ENCODE measurements at regions not wholly inside any gene's neighbourhood (a gene's known extent, or its start where the extent isn't known, plus 50 kb on each side); places are given as distances from the start of the nearest gene placed in this dataset.
"Not testable (repeated sequence)": the region's sequence is repeated elsewhere in the genome, so short reads cannot be mapped to it uniquely, and the experiment has no call there.

- H3K9ac ChIP-seq (ENCODE audit: low read depth, low read length); H3K4me1 ChIP-seq (ENCODE audit: control insufficient read depth, insufficient read depth, low read length); H3K27ac ChIP-seq (ENCODE audit: low read depth, low read length); H3K36me3 ChIP-seq (ENCODE audit: control insufficient read depth, insufficient read depth, low read length); H3K9me3 ChIP-seq (ENCODE audit: control insufficient read depth, insufficient read depth, low read length); H3K27me3 ChIP-seq (ENCODE audit: control insufficient read depth, insufficient read depth, low read length); H3K4me3 ChIP-seq (ENCODE audit: low read depth, low read length): not testable (repeated sequence)
These were observed 108.1 kb downstream of the PROX1 start for GRCh38 chr1:214095896-214096295.

GRCh38 chr1:214101246-214101645 is 113.5 kb downstream of the PROX1 start:
- Histone ChIP-seq H3K27ac (ENCODE audit: low read depth, low read length) (no peak overlapping the region), H3K4me1 (ENCODE audit: control insufficient read depth, insufficient read depth, low read length) (no peaks in the 10 kb centered on the region), H3K27me3 (ENCODE audit: control insufficient read depth, insufficient read depth, low read length) (no peaks in the 10 kb centered on the region), H3K9ac (ENCODE audit: low read depth, low read length) (no peak overlapping the region), H3K9me3 (ENCODE audit: control insufficient read depth, insufficient read depth, low read length) (0 out of 2 replicates have a peak, but pooled peaks cover 2% of the 10 kb centered on the region), H3K4me3 (ENCODE audit: low read depth, low read length) (no peak overlapping the region), H3K36me3 (ENCODE audit: control insufficient read depth, insufficient read depth, low read length) (no peaks in the 10 kb centered on the region)

DNA sequence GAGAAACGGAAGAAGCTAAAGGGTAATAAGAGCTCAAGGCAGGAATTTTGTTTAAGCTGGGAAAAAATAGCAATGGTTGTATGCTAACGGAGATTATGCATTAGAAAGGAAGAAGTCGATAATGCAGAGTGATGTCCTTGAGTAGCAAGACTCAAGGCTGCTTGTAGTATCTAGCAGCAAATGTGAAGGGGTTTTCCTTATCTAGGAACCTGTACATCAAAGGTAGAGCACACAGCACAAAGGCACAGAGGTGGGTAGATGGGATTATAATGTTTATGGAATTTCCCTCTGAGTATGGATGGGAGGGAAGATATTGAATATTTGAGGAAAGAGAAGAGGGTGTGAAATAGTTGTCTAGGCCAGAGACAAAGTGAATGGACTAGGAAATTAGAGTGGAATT is 114.1 kb downstream of the PROX1 start:
- Histone ChIP-seq H3K4me1 (ENCODE audit: control insufficient read depth, insufficient read depth, low read length) (0 out of 2 replicates have a peak, but pooled peaks cover 3% of the 10 kb centered on the region), H3K9ac (ENCODE audit: low read depth, low read length) (no peak overlapping the region), H3K27ac (ENCODE audit: low read depth, low read length) (no peak overlapping the region), H3K4me3 (ENCODE audit: low read depth, low read length) (no peak overlapping the region), H3K9me3 (ENCODE audit: control insufficient read depth, insufficient read depth, low read length) (0 out of 2 replicates have a peak, but pooled peaks cover 2% of the 10 kb centered on the region), H3K27me3 (ENCODE audit: control insufficient read depth, insufficient read depth, low read length) (no peaks in the 10 kb centered on the region), H3K36me3 (ENCODE audit: control insufficient read depth, insufficient read depth, low read length) (no peaks in the 10 kb centered on the region)

DNA sequence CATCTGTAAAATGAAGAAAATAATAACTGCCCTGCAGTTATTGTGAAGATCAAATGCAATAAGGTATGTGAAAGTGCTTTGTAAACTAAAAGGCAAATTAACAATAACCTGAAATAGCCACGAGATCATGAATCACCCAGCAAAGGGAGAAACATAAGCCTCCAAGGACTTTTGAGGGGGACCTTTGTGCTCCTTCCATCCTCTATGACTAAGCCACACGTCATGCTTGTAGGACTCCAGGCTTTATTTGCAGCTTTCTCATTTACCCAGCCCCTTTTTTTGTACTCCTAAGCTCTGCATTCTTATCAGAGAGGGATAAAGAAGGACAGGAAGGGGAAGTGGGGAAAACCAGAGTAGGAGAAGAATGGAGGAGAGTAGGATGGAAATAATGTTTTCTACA is 115.1 kb downstream of the PROX1 start:
- Histone ChIP-seq H3K4me1 (ENCODE audit: control insufficient read depth, insufficient read depth, low read length) (peaks cover 5% of the 10 kb centered on the region), H3K27ac (ENCODE audit: low read depth, low read length) (no peak overlapping the region), H3K27me3 (ENCODE audit: control insufficient read depth, insufficient read depth, low read length) (no peaks in the 10 kb centered on the region), H3K9ac (ENCODE audit: low read depth, low read length) (no peak overlapping the region), H3K36me3 (ENCODE audit: control insufficient read depth, insufficient read depth, low read length) (no peaks in the 10 kb centered on the region), H3K9me3 (ENCODE audit: control insufficient read depth, insufficient read depth, low read length) (0 out of 2 replicates have a peak, but pooled peaks cover 2% of the 10 kb centered on the region), H3K4me3 (ENCODE audit: low read depth, low read length) (no peak overlapping the region)

DNA sequence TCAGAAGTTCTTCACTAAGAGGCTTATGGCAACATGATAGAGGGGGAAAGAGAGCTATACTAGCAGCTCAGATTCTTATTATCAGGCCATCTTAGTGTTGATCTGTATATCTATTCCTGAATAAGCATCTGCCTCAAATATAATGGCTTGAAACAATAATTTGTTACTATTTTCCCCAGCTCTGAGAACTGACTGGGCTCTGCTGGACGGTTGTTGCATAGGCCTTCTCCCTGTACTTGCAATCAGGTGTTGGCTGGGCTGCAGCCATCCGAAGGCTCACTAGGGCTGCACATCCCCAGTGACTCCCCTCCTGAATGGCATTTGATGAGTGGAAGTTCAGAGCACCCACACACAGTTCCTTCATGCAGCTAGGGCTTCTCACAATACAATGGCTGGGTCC is 116.0 kb downstream of the PROX1 start:
- Histone ChIP-seq H3K4me1 (ENCODE audit: control insufficient read depth, insufficient read depth, low read length) (peaks cover 8% of the 10 kb centered on the region), H3K9me3 (ENCODE audit: control insufficient read depth, insufficient read depth, low read length) (0 out of 2 replicates have a peak, but pooled peaks cover 2% of the 10 kb centered on the region), H3K36me3 (ENCODE audit: control insufficient read depth, insufficient read depth, low read length) (no peaks in the 10 kb centered on the region), H3K9ac (ENCODE audit: low read depth, low read length) (no peak overlapping the region), H3K27ac (ENCODE audit: low read depth, low read length) (no peak overlapping the region), H3K27me3 (ENCODE audit: control insufficient read depth, insufficient read depth, low read length) (no peaks in the 10 kb centered on the region), H3K4me3 (ENCODE audit: low read depth, low read length) (no peak overlapping the region)

DNA sequence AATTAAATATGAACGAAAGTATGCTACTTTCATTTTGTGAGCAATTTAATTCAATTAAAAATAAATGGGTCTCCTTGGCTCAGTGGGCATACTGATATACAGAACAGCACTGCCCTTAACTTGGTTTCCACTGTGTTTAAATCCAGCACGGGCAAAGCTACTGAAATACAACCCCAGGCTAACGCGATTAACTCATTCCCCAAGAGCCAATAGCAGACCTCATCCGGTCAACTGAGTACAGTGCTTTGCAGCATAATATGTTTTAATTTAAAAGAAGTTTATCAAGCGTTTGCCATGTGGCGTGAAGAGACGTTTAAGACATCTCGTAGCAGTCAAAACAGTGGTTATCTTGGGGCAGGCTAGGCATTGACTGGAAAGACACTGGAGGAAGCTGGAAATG is 118.6 kb downstream of the PROX1 start:
- Histone ChIP-seq H3K9me3 (ENCODE audit: control insufficient read depth, insufficient read depth, low read length) (0 out of 2 replicates have a peak, but pooled peaks cover 2% of the 10 kb centered on the region), H3K27ac (ENCODE audit: low read depth, low read length) (no peak overlapping the region), H3K9ac (ENCODE audit: low read depth, low read length) (no peak overlapping the region), H3K4me3 (ENCODE audit: low read depth, low read length) (no peak overlapping the region), H3K36me3 (ENCODE audit: control insufficient read depth, insufficient read depth, low read length) (no peaks in the 10 kb centered on the region), H3K27me3 (ENCODE audit: control insufficient read depth, insufficient read depth, low read length) (no peaks in the 10 kb centered on the region), H3K4me1 (ENCODE audit: control insufficient read depth, insufficient read depth, low read length) (peaks cover 8% of the 10 kb centered on the region)

- H3K27me3 ChIP-seq (ENCODE audit: control insufficient read depth, insufficient read depth, low read length): no peaks in the 10 kb centered on the region
- no peak overlapping the region for H3K9ac ChIP-seq (ENCODE audit: low read depth, low read length)
- H3K4me3 ChIP-seq (ENCODE audit: low read depth, low read length): no peak overlapping the region
- H3K9me3 ChIP-seq (ENCODE audit: control insufficient read depth, insufficient read depth, low read length): 0 out of 2 replicates have a peak, but pooled peaks cover 2% of the 10 kb centered on the region
- H3K4me1 ChIP-seq (ENCODE audit: control insufficient read depth, insufficient read depth, low read length): peaks cover 8% of the 10 kb centered on the region
- H3K36me3 ChIP-seq (ENCODE audit: control insufficient read depth, insufficient read depth, low read length): no peaks in the 10 kb centered on the region
- H3K27ac ChIP-seq (ENCODE audit: low read depth, low read length): no peak overlapping the region
These were observed 119.7 kb downstream of the PROX1 start for GRCh38 chr1:214107322-214108096.

- Histone ChIP-seq H3K4me3 (ENCODE audit: low read depth, low read length) (no peak overlapping the region), H3K9ac (ENCODE audit: low read depth, low read length) (no peak overlapping the region), H3K9me3 (ENCODE audit: control insufficient read depth, insufficient read depth, low read length) (0 out of 2 replicates have a peak, but pooled peaks cover 2% of the 10 kb centered on the region), H3K36me3 (ENCODE audit: control insufficient read depth, insufficient read depth, low read length) (no peaks in the 10 kb centered on the region), H3K27me3 (ENCODE audit: control insufficient read depth, insufficient read depth, low read length) (no peaks in the 10 kb centered on the region), H3K27ac (ENCODE audit: low read depth, low read length) (no peak overlapping the region), H3K4me1 (ENCODE audit: control insufficient read depth, insufficient read depth, low read length) (peaks cover 8% of the 10 kb centered on the region)
These were observed 120.3 kb downstream of the PROX1 start for GRCh38 chr1:214108097-214108446.

GRCh38 chr1:214111796-214112195 is 124.0 kb downstream of the PROX1 start:
- H3K27me3 ChIP-seq (ENCODE audit: control insufficient read depth, insufficient read depth, low read length): no peaks in the 10 kb centered on the region
- H3K9ac ChIP-seq (ENCODE audit: low read depth, low read length): no peak overlapping the region
- no peaks in the 10 kb centered on the region for H3K9me3 ChIP-seq (ENCODE audit: control insufficient read depth, insufficient read depth, low read length)
- no peak overlapping the region for H3K27ac ChIP-seq (ENCODE audit: low read depth, low read length)
- H3K36me3 ChIP-seq (ENCODE audit: control insufficient read depth, insufficient read depth, low read length): no peaks in the 10 kb centered on the region
- no peak overlapping the region for H3K4me3 ChIP-seq (ENCODE audit: low read depth, low read length)
- H3K4me1 ChIP-seq (ENCODE audit: control insufficient read depth, insufficient read depth, low read length): peaks cover 4% of the 10 kb centered on the region

- Histone ChIP-seq H3K4me3 (ENCODE audit: low read depth, low read length) (no peak overlapping the region), H3K9me3 (ENCODE audit: control insufficient read depth, insufficient read depth, low read length) (no peaks in the 10 kb centered on the region; the same call in 1 of the 2 replicates), H3K27me3 (ENCODE audit: control insufficient read depth, insufficient read depth, low read length) (no peaks in the 10 kb centered on the region), H3K9ac (ENCODE audit: low read depth, low read length) (no peak overlapping the region), H3K27ac (ENCODE audit: low read depth, low read length) (no peak overlapping the region), H3K4me1 (ENCODE audit: control insufficient read depth, insufficient read depth, low read length) (no peaks in the 10 kb centered on the region), H3K36me3 (ENCODE audit: control insufficient read depth, insufficient read depth, low read length) (no peaks in the 10 kb centered on the region)
These were observed 128.5 kb downstream of the PROX1 start for GRCh38 chr1:214116258-214116657.

GRCh38 chr1:214117780-214118179 is 130.0 kb downstream of the PROX1 start:
- H3K36me3 ChIP-seq (ENCODE audit: control insufficient read depth, insufficient read depth, low read length): no peaks in the 10 kb centered on the region
- H3K9ac ChIP-seq (ENCODE audit: low read depth, low read length): no peak overlapping the region
- H3K4me1 ChIP-seq (ENCODE audit: control insufficient read depth, insufficient read depth, low read length): no peaks in the 10 kb centered on the region
- no peak overlapping the region for H3K4me3 ChIP-seq (ENCODE audit: low read depth, low read length)
- H3K27me3 ChIP-seq (ENCODE audit: control insufficient read depth, insufficient read depth, low read length): no peaks in the 10 kb centered on the region
- H3K27ac ChIP-seq (ENCODE audit: low read depth, low read length): no peak overlapping the region
- H3K9me3 ChIP-seq (ENCODE audit: control insufficient read depth, insufficient read depth, low read length): no peaks in the 10 kb centered on the region; the same call in 1 of the 2 replicates

Data from HUES48 (cell line).